ENCODE measurements at regions not wholly inside any gene's neighbourhood (a gene's known extent, or its start where the extent isn't known, plus 50 kb on each side); places are given as distances from the start of the nearest gene placed in this dataset.
"Not testable (repeated sequence)": the region's sequence is repeated elsewhere in the genome, so short reads cannot be mapped to it uniquely, and the experiment has no call there.

DNA sequence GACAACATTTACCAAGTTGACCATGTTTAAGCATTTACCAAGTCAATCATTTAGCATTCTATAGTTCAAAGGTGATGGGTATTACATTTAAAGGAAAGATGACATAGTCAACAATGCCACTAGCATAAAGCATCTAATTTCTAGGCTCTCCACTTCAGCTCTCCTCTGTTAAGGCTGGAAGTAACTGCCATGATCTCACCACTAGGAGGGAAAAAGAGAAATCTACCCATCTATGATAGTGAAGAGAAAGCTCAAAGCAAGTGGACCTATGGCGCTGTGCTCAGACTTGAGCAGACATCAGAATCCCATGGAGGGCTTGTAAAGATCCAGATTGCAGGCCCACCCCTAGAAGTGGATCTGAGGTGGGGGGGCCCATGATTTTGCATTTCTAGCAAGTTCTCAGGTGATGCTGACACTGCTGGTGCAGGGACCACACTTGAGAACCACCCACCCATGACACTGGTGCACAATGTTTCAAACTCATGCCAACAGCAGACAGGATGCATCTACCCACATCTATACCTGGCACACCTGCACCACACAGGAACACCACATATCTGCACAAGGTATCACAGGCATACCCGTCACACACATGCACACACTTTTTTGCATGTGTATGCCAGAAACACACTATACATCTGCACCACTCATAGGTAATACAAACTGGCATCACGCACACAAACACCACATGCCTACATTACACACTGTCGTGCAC, 392.9 kb upstream of the RUNX1 start:
- Histone ChIP-seq H3K36me3 (ENCODE audit: control insufficient read depth, insufficient read depth, low read length) (no peaks in the 10 kb centered on the region), H3K9ac (ENCODE audit: low read length) (no peak overlapping the region), H3K4me3 (ENCODE audit: low read depth, low read length) (no peak overlapping the region), H3K9me3 (ENCODE audit: control insufficient read depth, insufficient read depth, low read depth, low read length) (no peaks in the 10 kb centered on the region), H3K27me3 (ENCODE audit: control insufficient read depth, insufficient read depth, low read length) (0 out of 2 replicates have a peak, but pooled peaks cover 4% of the 10 kb centered on the region), H3K4me1 (ENCODE audit: control insufficient read depth, insufficient read depth, low read length) (peaks cover 6% of the 10 kb centered on the region; the same call in 1 of the 2 replicates), H3K27ac (ENCODE audit: low read depth, low read length) (no peak overlapping the region)

DNA sequence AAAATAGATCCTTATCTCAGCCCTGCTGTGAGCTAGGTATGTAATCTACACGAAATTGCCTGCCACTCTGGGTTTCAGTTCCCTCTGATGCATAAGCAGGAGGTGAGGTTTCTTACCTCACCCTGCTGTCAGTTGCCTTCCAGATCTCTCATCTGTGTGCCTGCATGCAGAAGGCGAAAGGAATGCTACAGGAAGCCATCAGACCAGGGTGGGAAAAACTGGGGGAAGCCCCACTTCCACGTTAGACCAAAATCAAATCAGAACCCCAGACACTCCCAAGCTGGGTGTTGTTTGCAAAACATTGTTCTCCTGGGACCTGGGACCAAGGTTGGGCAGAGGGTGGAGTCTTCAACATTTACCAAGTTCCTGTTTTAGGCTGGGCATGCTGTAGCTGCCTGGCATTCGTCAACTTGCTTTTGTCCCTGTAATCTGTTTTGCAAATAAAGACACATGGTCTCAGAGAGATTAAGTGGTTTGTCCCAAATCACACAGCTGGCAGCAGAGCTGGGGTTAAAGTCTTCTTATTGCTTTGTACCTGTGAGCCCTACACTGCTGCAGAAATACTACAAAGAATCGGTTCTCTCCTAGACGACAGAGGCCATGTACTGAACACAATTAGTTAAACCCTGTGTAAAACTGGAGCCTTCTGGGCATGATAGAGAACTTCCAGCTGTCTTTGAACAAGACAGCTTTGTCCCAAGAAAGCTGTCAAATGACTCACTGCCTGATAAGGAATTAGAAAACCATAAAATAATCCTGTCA, 389.7 kb upstream of the RUNX1 start:
- Histone ChIP-seq H3K4me1 (ENCODE audit: control insufficient read depth, insufficient read depth, low read length) (peaks cover 6% of the 10 kb centered on the region; the same call in 1 of the 2 replicates), H3K9me3 (ENCODE audit: control insufficient read depth, insufficient read depth, low read depth, low read length) (peaks cover 16% of the 10 kb centered on the region), H3K27ac (ENCODE audit: low read depth, low read length) (no peak overlapping the region), H3K4me3 (ENCODE audit: low read depth, low read length) (no peak overlapping the region), H3K27me3 (ENCODE audit: control insufficient read depth, insufficient read depth, low read length) (no peaks in the 10 kb centered on the region), H3K9ac (ENCODE audit: low read length) (no peak overlapping the region), H3K36me3 (ENCODE audit: control insufficient read depth, insufficient read depth, low read length) (no peaks in the 10 kb centered on the region)

DNA sequence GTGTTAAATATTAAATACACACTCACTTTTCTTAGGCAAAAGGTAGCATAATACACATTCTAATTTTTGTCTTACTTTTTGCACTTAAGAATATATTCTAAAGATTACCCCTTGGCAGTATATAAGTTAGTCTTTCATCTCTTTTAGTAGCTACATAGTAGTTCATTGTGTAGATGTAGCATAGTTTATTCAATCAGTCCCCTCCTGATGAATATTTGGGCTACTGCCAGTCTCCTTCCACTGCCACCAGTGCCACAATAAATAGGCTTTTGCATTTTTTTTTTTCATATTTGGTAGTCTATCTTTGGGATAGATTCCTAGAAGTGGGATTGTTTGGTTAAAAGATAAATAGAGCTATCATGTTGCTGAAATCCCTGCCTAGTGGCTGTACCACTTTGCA, 388.8 kb upstream of the RUNX1 start:
- H3K4me1 ChIP-seq (ENCODE audit: control insufficient read depth, insufficient read depth, low read length), result peaks cover 6% of the 10 kb centered on the region; the same call in 1 of the 2 replicates
- no peaks in the 10 kb centered on the region for H3K36me3 ChIP-seq (ENCODE audit: control insufficient read depth, insufficient read depth, low read length)
- no peaks in the 10 kb centered on the region for H3K27me3 ChIP-seq (ENCODE audit: control insufficient read depth, insufficient read depth, low read length)
- no peak overlapping the region for H3K9ac ChIP-seq (ENCODE audit: low read length)
- H3K9me3 ChIP-seq (ENCODE audit: control insufficient read depth, insufficient read depth, low read depth, low read length), result peaks cover 25% of the 10 kb centered on the region
- no peak overlapping the region for H3K4me3 ChIP-seq (ENCODE audit: low read depth, low read length)
- no peak overlapping the region for H3K27ac ChIP-seq (ENCODE audit: low read depth, low read length)

DNA sequence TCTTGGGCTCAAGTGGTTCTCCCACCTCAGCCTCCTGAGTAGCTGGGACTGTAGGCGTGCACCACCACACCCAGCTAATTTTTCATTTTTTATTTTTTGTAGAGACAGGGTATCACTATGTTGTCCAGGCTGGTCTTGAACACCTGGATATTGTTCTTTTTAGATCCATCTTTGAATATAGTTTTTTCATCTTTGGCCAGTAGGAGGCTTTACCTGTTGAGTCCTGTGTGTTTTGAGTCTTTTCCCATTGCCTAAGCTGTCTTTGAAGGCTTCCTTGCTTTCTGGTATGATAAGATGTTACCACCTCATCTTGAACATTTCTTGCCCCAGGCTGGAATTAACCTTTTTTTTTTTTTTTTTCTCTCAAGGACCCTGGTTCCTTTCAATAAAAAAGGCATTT, 387.8 kb upstream of the RUNX1 start:
- Histone ChIP-seq H3K9me3 (ENCODE audit: control insufficient read depth, insufficient read depth, low read depth, low read length) (peaks cover 34% of the 10 kb centered on the region), H3K9ac (ENCODE audit: low read length) (no peak overlapping the region), H3K4me3 (ENCODE audit: low read depth, low read length) (no peak overlapping the region), H3K27me3 (ENCODE audit: control insufficient read depth, insufficient read depth, low read length) (no peaks in the 10 kb centered on the region), H3K36me3 (ENCODE audit: control insufficient read depth, insufficient read depth, low read length) (no peaks in the 10 kb centered on the region), H3K4me1 (ENCODE audit: control insufficient read depth, insufficient read depth, low read length) (peaks cover 6% of the 10 kb centered on the region; the same call in 1 of the 2 replicates), H3K27ac (ENCODE audit: low read depth, low read length) (no peak overlapping the region)

DNA sequence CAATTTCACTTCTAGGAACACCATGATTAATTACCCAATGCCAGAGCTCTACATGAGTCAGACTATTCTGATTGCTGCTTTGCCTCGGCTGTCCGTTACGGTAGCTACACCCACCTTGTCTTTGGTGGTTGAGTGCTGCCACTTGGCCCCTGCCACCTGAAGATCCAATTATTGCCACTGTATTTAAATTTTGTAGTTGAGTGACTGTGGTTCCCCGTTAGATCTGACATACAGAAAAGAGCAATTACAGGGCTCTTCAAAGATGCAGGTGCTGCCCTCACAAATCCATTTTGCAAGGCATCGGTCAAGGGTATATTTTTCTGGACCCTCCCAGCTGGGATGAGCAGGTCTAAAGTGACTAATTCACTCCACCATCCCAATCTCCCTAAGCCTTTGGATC, 383.5 kb upstream of the RUNX1 start:
- H3K27ac ChIP-seq (ENCODE audit: low read depth, low read length); H3K4me3 ChIP-seq (ENCODE audit: low read depth, low read length); H3K27me3 ChIP-seq (ENCODE audit: control insufficient read depth, insufficient read depth, low read length); H3K9ac ChIP-seq (ENCODE audit: low read length); H3K4me1 ChIP-seq (ENCODE audit: control insufficient read depth, insufficient read depth, low read length); H3K36me3 ChIP-seq (ENCODE audit: control insufficient read depth, insufficient read depth, low read length): not testable (repeated sequence)
- H3K9me3 ChIP-seq (ENCODE audit: control insufficient read depth, insufficient read depth, low read depth, low read length), result peaks cover 43% of the 10 kb centered on the region

DNA sequence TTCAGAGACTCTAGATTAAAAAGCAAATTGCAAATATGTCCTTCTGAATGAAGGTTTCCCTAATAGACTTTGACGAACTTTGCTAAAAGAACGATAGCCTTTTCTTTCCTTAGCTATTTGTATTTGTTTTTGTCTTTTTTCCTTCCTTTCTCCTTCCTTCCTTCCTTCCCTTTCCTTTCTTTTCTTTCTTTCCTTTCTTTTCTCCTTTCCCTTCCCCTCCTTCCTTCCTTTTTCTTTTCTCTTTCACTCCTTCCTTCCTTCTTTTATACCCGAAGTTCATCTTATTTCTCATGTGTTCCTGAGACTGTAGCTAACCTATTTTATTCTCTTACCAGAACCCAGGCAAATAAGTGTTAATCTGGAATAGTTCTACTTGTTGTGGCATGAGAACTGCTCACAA, 381.2 kb upstream of the RUNX1 start:
- no peaks in the 10 kb centered on the region for H3K27me3 ChIP-seq (ENCODE audit: control insufficient read depth, insufficient read depth, low read length)
- no peak overlapping the region for H3K27ac ChIP-seq (ENCODE audit: low read depth, low read length)
- H3K9ac ChIP-seq (ENCODE audit: low read length), result no peak overlapping the region
- peaks cover 6% of the 10 kb centered on the region for H3K4me1 ChIP-seq (ENCODE audit: control insufficient read depth, insufficient read depth, low read length)
- H3K9me3 ChIP-seq (ENCODE audit: control insufficient read depth, insufficient read depth, low read depth, low read length), result peaks cover 42% of the 10 kb centered on the region
- H3K4me3 ChIP-seq (ENCODE audit: low read depth, low read length), result no peak overlapping the region
- H3K36me3 ChIP-seq (ENCODE audit: control insufficient read depth, insufficient read depth, low read length), result no peaks in the 10 kb centered on the region

DNA sequence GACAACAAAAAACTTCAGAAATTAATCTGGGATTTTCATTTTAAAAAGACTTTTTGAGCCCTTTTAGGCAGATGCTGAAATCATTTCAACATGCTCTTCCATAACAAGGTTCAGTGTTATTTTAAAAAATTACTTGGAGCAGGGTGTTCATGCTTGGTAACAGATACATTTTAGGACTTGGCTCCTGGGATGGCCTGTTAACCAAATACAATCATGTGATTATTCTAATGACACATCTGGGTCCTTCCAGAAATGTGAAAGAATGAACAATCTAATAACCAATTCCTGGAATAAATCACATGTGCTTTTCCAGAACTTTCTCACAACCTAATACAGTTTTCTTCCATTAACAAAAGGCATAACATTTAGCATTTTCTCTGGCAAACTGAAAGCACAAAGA, 379.8 kb upstream of the RUNX1 start:
- Histone ChIP-seq H3K4me1 (ENCODE audit: control insufficient read depth, insufficient read depth, low read length) (peaks cover 6% of the 10 kb centered on the region), H3K9me3 (ENCODE audit: control insufficient read depth, insufficient read depth, low read depth, low read length) (peaks cover 36% of the 10 kb centered on the region), H3K36me3 (ENCODE audit: control insufficient read depth, insufficient read depth, low read length) (no peaks in the 10 kb centered on the region), H3K27ac (ENCODE audit: low read depth, low read length) (no peak overlapping the region), H3K27me3 (ENCODE audit: control insufficient read depth, insufficient read depth, low read length) (no peaks in the 10 kb centered on the region), H3K9ac (ENCODE audit: low read length) (no peak overlapping the region), H3K4me3 (ENCODE audit: low read depth, low read length) (no peak overlapping the region)

DNA sequence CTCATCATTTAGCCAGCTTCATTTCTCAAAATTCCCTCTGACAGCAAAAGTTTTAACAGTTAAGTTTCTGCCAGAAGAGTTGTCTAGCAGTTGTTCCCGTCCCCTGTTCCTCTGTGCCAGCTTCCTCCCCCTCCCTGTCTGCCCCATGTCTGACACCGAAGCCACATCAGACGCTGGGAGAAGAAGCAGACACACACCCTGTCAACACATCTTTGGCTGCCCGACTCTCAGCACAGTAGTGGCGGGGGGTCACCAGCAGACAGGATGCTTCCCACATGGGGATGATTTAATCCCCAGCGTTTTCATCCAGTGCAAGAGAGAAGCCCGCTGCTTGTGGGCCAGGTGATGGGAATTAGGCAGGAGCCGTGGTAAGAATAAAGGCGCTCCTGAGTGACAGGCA, 379.4 kb upstream of the RUNX1 start:
- peaks cover 6% of the 10 kb centered on the region for H3K4me1 ChIP-seq (ENCODE audit: control insufficient read depth, insufficient read depth, low read length)
- H3K9me3 ChIP-seq (ENCODE audit: control insufficient read depth, insufficient read depth, low read depth, low read length), result peaks cover 36% of the 10 kb centered on the region
- no peak overlapping the region for H3K4me3 ChIP-seq (ENCODE audit: low read depth, low read length)
- no peaks in the 10 kb centered on the region for H3K27me3 ChIP-seq (ENCODE audit: control insufficient read depth, insufficient read depth, low read length)
- no peak overlapping the region for H3K27ac ChIP-seq (ENCODE audit: low read depth, low read length)
- no peaks in the 10 kb centered on the region for H3K36me3 ChIP-seq (ENCODE audit: control insufficient read depth, insufficient read depth, low read length)
- no peak overlapping the region for H3K9ac ChIP-seq (ENCODE audit: low read length)

DNA sequence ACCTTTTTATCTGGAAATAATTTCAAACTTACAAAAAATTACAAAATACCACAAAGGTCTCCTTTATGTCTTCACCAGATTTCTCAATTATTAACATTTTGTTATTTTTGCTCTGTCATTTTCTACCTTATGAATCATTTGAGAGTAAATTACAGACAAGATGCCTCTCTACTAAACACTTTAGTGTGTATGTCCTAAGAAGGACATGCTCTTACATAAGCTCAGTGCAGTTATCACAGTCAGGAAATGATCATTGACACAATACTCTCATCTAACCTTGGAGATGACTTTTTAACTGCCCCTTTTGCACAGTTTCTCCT, 378.9 kb upstream of the RUNX1 start:
- Histone ChIP-seq H3K36me3 (ENCODE audit: control insufficient read depth, insufficient read depth, low read length) (no peaks in the 10 kb centered on the region), H3K27ac (ENCODE audit: low read depth, low read length) (no peak overlapping the region), H3K9me3 (ENCODE audit: control insufficient read depth, insufficient read depth, low read depth, low read length) (peaks cover 36% of the 10 kb centered on the region), H3K9ac (ENCODE audit: low read length) (no peak overlapping the region), H3K27me3 (ENCODE audit: control insufficient read depth, insufficient read depth, low read length) (no peaks in the 10 kb centered on the region), H3K4me1 (ENCODE audit: control insufficient read depth, insufficient read depth, low read length) (peaks cover 6% of the 10 kb centered on the region), H3K4me3 (ENCODE audit: low read depth, low read length) (no peak overlapping the region)

DNA sequence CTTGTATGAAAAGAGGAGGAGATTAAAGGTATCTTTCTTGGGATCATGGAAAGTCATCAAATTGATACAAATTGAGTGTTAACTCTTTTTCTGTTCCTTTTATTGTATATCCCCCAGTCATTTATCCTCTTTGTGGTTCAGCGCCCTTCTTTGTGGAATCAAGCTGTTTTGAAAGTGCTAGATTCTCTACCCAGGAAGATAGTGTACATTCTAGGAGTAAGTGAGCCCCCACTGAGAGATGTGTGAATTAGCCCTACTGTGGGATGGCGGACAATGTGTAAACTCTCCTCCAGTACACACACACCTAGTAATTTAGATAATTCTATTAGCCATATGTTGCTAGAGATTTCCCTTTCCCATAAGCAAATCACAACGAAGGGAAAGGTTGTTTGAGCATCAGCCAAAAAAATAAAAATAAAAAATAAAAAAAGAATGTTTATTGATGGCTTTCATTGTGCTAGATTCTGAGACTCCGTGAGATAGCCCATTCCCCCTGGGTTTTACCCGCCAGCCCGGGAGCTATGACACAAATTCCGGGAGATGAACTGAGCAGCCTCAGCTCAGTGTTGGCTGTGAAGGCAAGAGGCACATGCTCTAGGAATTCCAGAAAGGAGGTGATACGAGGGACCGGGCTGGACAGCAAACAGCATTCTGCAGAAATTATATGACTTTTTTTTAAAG, 378.4 kb upstream of the RUNX1 start:
- Histone ChIP-seq H3K4me3 (ENCODE audit: low read depth, low read length) (no peak overlapping the region), H3K36me3 (ENCODE audit: control insufficient read depth, insufficient read depth, low read length) (no peaks in the 10 kb centered on the region), H3K27ac (ENCODE audit: low read depth, low read length) (no peak overlapping the region), H3K27me3 (ENCODE audit: control insufficient read depth, insufficient read depth, low read length) (no peaks in the 10 kb centered on the region), H3K9me3 (ENCODE audit: control insufficient read depth, insufficient read depth, low read depth, low read length) (peaks cover 37% of the 10 kb centered on the region), H3K9ac (ENCODE audit: low read length) (no peak overlapping the region), H3K4me1 (ENCODE audit: control insufficient read depth, insufficient read depth, low read length) (peaks cover 6% of the 10 kb centered on the region)

DNA sequence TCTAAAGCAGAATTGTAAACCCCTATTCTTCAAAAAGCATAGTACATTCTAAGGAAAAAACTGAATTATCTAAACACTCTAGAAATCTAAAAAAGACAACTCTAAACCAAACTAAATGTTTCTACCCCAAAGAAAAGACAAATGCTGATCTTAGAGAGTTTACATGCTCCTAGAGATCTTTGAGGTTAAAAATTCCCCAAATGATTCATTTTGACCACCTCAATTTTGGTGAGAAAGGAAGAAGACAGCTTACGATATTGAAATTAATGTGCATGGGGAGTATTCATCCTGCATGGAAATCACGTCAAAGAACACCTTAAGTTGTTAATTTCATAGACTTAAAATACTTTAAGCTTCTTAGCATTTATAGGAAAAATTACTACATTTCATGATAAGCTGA, 377.8 kb upstream of the RUNX1 start:
- no peak overlapping the region for H3K4me3 ChIP-seq (ENCODE audit: low read depth, low read length)
- no peaks in the 10 kb centered on the region for H3K27me3 ChIP-seq (ENCODE audit: control insufficient read depth, insufficient read depth, low read length)
- no peaks in the 10 kb centered on the region for H3K36me3 ChIP-seq (ENCODE audit: control insufficient read depth, insufficient read depth, low read length)
- H3K27ac ChIP-seq (ENCODE audit: low read depth, low read length), result no peak overlapping the region
- H3K4me1 ChIP-seq (ENCODE audit: control insufficient read depth, insufficient read depth, low read length), result peaks cover 6% of the 10 kb centered on the region
- H3K9me3 ChIP-seq (ENCODE audit: control insufficient read depth, insufficient read depth, low read depth, low read length), result peaks cover 37% of the 10 kb centered on the region
- no peak overlapping the region for H3K9ac ChIP-seq (ENCODE audit: low read length)
